SKM-1 treated with dmso at 0.1 percent for 144 hours (cell line): ENCODE measurements at regions not wholly inside any gene's neighbourhood (a gene's known extent, or its start where the extent isn't known, plus 50 kb on each side); places are given as distances from the start of the nearest gene placed in this dataset.

Source experiments
- DNase-seq: peaks from one replicate; lab custom pipeline; 2025; ENCODE audit not compliant: unreplicated experiment; lab: John Stamatoyannopoulos, UW

DNA sequence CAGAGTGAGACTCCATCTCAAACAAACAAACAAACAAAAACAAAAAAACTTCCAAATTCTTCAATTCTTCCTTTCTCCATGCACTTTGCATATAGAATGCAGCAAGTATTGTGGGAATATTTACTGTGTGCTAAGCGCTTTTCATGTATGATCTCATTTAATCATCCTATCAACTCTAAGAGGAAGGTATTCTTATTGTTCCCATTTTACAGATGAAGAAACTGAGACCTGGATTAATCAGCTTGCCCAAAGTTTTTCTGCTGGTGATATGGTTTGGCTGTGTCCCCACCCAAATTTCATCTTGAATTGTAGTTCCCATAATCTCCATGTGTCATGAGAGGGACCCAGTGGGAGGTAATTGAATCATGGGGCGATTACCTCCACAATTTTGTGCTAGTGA is 56.6 kb upstream of the KCNG1 start:
- DNase-seq, result no peak

DNA sequence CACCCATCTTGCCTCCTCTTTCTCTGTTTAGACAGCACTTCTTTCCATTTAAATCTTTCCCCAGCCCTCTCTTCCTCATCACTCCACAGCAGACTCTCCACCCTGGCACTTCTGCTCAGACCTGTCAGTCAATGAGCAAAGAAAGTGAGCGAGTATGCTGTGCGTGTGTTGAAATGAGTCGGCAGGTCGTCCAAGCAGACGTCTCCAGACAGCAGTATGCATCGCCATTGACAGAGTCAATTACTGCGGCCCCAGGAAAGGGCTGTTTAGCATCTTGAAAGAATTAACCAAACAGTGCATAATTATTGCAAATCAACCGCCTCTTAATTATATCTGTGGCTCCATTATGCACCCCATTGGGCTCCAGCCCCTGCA is 54.8 kb upstream of the KCNG1 start:
- no peak for DNase-seq

DNA sequence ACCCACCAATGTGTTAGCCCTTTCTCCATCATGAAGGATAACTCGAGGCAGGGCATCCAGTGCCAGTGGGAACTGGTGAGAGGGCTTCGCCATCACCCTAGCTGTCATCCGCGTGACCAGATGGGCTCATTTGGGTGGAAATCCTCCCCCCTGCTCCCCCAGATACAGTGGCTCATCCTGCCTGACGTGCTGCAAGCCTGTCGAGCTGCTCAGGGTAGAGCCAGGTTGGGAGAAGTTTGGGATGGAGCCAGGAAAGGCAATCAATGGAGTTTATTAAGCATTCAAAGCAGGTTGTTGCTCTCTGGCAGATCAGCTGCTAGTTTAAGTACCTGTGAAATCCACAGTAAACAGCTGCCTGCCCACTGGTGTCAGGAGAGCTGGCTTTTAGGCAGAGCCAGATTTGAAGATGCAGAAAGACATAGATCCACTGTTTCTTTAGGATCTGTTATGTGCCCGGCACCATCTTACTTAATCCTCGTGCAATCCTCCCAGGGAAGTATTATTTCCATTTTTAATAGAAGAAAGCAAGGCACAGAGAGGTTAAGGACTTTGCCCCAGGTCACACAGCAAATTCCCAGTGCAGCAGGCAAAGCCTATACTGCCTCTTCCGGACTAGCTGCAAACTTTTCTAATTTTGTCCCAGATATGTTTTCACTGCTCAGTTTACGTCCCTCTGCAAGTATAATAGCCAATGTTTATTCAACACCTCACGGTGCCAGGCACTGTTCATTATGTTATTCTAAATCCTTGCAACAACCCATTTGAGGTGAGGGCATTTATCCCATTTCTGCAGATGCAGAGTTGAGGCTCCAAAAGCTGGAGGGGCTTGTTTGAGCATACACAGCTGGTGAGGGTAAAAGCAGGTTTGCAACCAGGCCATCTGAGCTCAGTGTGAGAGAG is 54.1 kb upstream of the KCNG1 start:
- no peak for DNase-seq

DNA sequence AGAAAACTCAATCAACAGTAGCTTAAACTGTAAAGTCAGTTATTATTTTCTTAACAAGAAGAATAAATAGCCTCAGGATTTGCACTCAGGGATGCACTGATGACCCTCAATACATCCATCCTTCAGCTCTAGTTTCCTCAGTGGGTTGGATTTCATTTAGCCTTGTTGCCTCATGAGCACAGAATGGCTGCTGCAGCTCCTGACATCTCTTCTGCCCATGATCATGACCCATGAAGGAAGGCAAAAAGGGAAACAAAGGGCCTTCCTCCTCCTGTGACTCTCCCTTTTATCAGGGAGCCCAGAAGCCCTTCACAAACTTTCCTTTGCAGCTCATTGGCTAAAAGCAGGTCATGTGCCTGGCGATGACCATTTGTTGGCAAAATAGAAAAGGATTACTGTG is 51.2 kb upstream of the KCNG1 start:
- DNase-seq, result no peak
